Natural killer cell (primary cell): ENCODE measurements at regions not wholly inside any gene's neighbourhood (a gene's known extent, or its start where the extent isn't known, plus 50 kb on each side); places are given as distances from the start of the nearest gene placed in this dataset.

Source experiments
- ATAC-seq, 3 donors: fragments of 150-1000 bp in 2 of 3; fragments of 200-7000 bp in 1 of 3; cut with Tn5 transposase; 1 replicate in 1 of 3; 2 replicates in 2 of 3; pipeline ENCODE4 v1.10.0; 2021; ENCODE audit warnings: mild to moderate bottlenecking in 2 of 3, moderate library complexity in 2 of 3
- DNase-seq, 2 donors: peaks; one replicate each; pipeline versions ENCODE4 v3.0.0 to v3.0.0-alpha.2; 2013 to 2021; ENCODE audit warnings: mixed read lengths in 1 of 2
- H3K27ac ChIP-seq: one replicate; pipeline ENCODE4 v1.5.1; 2013; ENCODE audit warnings: mild to moderate bottlenecking, low read length
- H3K27me3 ChIP-seq: one replicate; pipeline ENCODE4 v1.6.1; 2013; ENCODE audit warnings: low read length; ENCODE audit not compliant: control insufficient read depth, insufficient read depth
- H3K36me3 ChIP-seq: one replicate; pipeline ENCODE4 v1.6.1; 2013; ENCODE audit warnings: low read length; ENCODE audit not compliant: control insufficient read depth, insufficient read depth
- H3K4me1 ChIP-seq: one replicate; pipeline ENCODE4 v1.6.1; 2013; ENCODE audit warnings: low read length; ENCODE audit not compliant: control insufficient read depth, insufficient read depth
- H3K4me3 ChIP-seq: one replicate; pipeline ENCODE4 v1.5.1; 2013; ENCODE audit warnings: low read length
- H3K9me3 ChIP-seq: one replicate; pipeline ENCODE4 v1.6.1; 2013; ENCODE audit warnings: low read length; ENCODE audit not compliant: control insufficient read depth, insufficient read depth
- H3K27ac Mint-ChIP-seq, 2 donors: one replicate each; pipeline ENCODE4 v1.8.0; 2022; ENCODE audit warnings: mild to moderate bottlenecking in 2 of 2, mixed read lengths in 2 of 2, moderate library complexity in 1 of 2
- H3K27me3 Mint-ChIP-seq, 2 donors: one replicate each; pipeline ENCODE4 v1.8.0; 2022; ENCODE audit warnings: low read depth in 2 of 2, mixed read lengths in 2 of 2
- H3K36me3 Mint-ChIP-seq: one replicate; pipeline ENCODE4 v1.8.0; 2022; ENCODE audit warnings: mixed read lengths
- H3K4me1 Mint-ChIP-seq, 2 donors: one replicate each; pipeline ENCODE4 v1.8.0; 2022; ENCODE audit warnings: mixed read lengths in 2 of 2
- H3K4me3 Mint-ChIP-seq: one replicate; pipeline ENCODE4 v1.8.0; 2022; ENCODE audit warnings: mild to moderate bottlenecking, moderate library complexity, mixed read lengths
- H3K9me3 Mint-ChIP-seq, 2 donors: one replicate each; pipeline ENCODE4 v1.8.0; 2022; ENCODE audit warnings: mixed read lengths in 2 of 2
- CTCF ChIP-seq: fragments of 200-600 bp; IDR thresholded peaks from one replicate; pipeline ENCODE4 v1.8.0; 2022; ENCODE audit warnings: antibody characterized with exemption
- WGBS: methylation state at CpG from one replicate; pipeline ENCODE4 v1.1.7; 2013; ENCODE audit warnings: missing lambda C conversion rate; ENCODE audit not compliant: insufficient coverage; 5-methylcytosine and 5-hydroxymethylcytosine counted together
- intact Hi-C: fragments of 100-400 bp; cut with micrococcal nuclease; formaldehyde crosslinking; loops from one replicate; pipeline ENCODE4 v1.14.2; 2022

DNA sequence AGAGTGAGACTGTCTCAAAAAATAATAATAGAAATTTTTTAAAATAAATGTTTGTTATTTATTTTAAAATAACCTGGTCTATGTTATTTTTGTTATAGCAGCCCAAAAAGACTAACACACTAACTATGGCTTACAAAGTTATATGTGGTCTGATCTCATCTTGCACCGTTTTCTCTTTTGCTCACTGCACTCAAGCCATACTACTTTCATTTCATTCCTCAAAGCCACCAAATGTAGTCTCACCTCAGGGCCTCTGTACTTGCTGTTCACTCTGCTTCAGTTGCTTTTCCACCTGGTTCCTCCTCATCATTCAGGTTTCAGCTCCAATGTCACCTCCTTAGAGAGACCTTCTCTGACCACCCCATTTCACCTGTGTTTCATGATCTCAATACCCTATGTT, 55.2 kb upstream of the MDM1 start:
- Mint-ChIP-seq H3K27ac (peak overlapping the region; percentile 1 to 59), H3K36me3 (no peaks in the 10 kb centered on the region), H3K9me3 (peaks cover 2 to 3% of the 10 kb centered on the region in 2 donors), H3K4me3 (peak overlapping the region; percentile 2), H3K27me3 (no peaks in the 10 kb centered on the region), H3K4me1 (peaks cover 38 to 49% of the 10 kb centered on the region in 2 donors)
- Histone ChIP-seq H3K4me1 (peaks cover 5% of the 10 kb centered on the region), H3K36me3 (no peaks in the 10 kb centered on the region), H3K27me3 (no peaks in the 10 kb centered on the region), H3K27ac (no peak overlapping the region), H3K4me3 (no peak overlapping the region), H3K9me3 (peaks cover 15% of the 10 kb centered on the region)
- ATAC-seq, result peak; percentile 50 to 65 (median 64)
- no peak for DNase-seq
- intact Hi-C loops, result loop anchor here (5.0 kb wide), 1 partner anchor 35 kb away; no protein-coding TSS in a partner anchor
- TF ChIP-seq CTCF, result no peak
- 40% methylated on average over 1 of the region's 1 CpG for WGBS

DNA sequence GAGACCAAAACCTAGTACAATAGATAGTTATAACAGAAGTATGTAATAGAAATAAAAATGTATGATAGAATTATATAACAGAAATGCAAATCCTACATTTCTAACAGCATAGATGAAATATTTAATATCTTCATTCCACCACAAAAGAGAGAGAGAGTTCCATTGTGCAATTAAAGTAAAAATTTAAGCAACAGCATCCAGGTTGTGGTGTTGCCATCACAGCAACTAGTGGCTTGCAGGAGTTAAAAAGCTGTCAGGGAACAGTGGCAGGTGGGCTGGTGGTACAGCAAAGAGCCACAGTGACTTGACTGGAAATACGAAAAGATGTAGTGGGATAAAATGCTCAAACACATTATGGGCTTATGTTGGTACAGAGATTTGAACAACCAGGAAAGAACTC, 57.1 kb upstream of the MDM1 start:
- WGBS, result 100% methylated on average over 1 of the region's 1 CpG
- peaks cover 9% of the 10 kb centered on the region for H3K9me3 ChIP-seq
- H3K27ac ChIP-seq, result no peak overlapping the region
- Mint-ChIP-seq H3K4me3 (no peak overlapping the region), H3K27ac (no peak overlapping the region), H3K36me3 (no peaks in the 10 kb centered on the region), H3K4me1 (peaks cover 37 to 49% of the 10 kb centered on the region in 2 donors), H3K27me3 (no peaks in the 10 kb centered on the region), H3K9me3 (no peaks in the 10 kb centered on the region)
- DNase-seq (no peak), ATAC-seq (no peak)
- intact Hi-C loops, result loop anchor here (5.0 kb wide), 1 partner anchor 33 kb away; no protein-coding TSS in a partner anchor
- no peaks in the 10 kb centered on the region for H3K27me3 ChIP-seq
- H3K4me3 ChIP-seq, result no peak overlapping the region
- TF ChIP-seq CTCF, result no peak
- H3K4me1 ChIP-seq, result no peaks in the 10 kb centered on the region
- no peaks in the 10 kb centered on the region for H3K36me3 ChIP-seq

DNA sequence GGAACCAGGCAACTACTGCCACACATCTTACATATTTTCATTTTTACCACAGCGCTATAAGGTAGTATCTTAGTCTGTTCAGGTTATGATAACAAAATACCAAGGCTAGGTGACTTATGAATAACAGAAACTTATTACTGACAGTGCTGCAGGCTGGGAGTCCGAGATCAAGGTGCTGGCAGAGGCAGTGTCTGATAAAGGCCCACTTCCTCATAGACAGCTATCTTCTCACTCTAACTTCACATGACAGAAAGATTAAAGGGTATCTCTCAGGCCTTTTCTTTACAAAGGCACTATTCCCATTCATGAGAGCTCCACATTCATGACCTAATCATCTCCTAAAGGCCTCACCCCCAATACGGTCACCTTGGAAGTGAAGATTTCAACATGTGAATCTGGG, 59.8 kb upstream of the MDM1 start:
- H3K4me3 Mint-ChIP-seq, result no peak overlapping the region
- ATAC-seq, result no peak
- no peak for DNase-seq
- Histone ChIP-seq H3K4me3 (no peak overlapping the region), H3K36me3 (no peaks in the 10 kb centered on the region), H3K27me3 (no peaks in the 10 kb centered on the region), H3K4me1 (no peaks in the 10 kb centered on the region), H3K9me3 (peaks cover 9% of the 10 kb centered on the region), H3K27ac (no peak overlapping the region)
- no peaks in the 10 kb centered on the region for H3K36me3 Mint-ChIP-seq
- H3K27ac Mint-ChIP-seq, result peak overlapping the region; percentile 30 to 73
- H3K4me1 Mint-ChIP-seq, result peaks cover 31 to 32% of the 10 kb centered on the region in 2 donors
- no peaks in the 10 kb centered on the region for H3K9me3 Mint-ChIP-seq
- no peak for TF ChIP-seq CTCF
- intact Hi-C loops, result no loop called here
- H3K27me3 Mint-ChIP-seq, result no peaks in the 10 kb centered on the region
- 81% methylated on average over 1 of the region's 3 CpGs for WGBS

- TF ChIP-seq CTCF, result no peak
- no peak overlapping the region for H3K27ac ChIP-seq
- no peak overlapping the region for H3K4me3 ChIP-seq
- ATAC-seq (no peak), DNase-seq (no peak)
- H3K27ac Mint-ChIP-seq, result peak overlapping the region; percentile 30 to 73
- H3K27me3 Mint-ChIP-seq, result no peaks in the 10 kb centered on the region
- H3K4me3 Mint-ChIP-seq, result no peak overlapping the region
- intact Hi-C loops, result no loop called here
- H3K9me3 ChIP-seq, result peaks cover 9% of the 10 kb centered on the region
- no peaks in the 10 kb centered on the region for H3K9me3 Mint-ChIP-seq
- no peaks in the 10 kb centered on the region for H3K27me3 ChIP-seq
- H3K36me3 ChIP-seq, result no peaks in the 10 kb centered on the region
- no peaks in the 10 kb centered on the region for H3K36me3 Mint-ChIP-seq
- no peaks in the 10 kb centered on the region for H3K4me1 ChIP-seq
- H3K4me1 Mint-ChIP-seq, result peaks cover 33 to 34% of the 10 kb centered on the region in 2 donors
These were observed 60.2 kb upstream of the MDM1 start for GRCh38 chr12:68392376-68392775.
